GM12891 (cell line): ENCODE measurements at regions not wholly inside any gene's neighbourhood (a gene's known extent, or its start where the extent isn't known, plus 50 kb on each side); places are given as distances from the start of the nearest gene placed in this dataset.
A peak's percentile ranks its signal among the peaks of the same experiment; 100 is the strongest.

ENCODE experiments used
- DNase-seq: peaks from one replicate; pipeline ENCODE4 v3.0.0; 2011; ENCODE audit warnings: low spot score; ENCODE audit not compliant: insufficient read length
- FAIRE-seq: peaks from 2 replicates; lab custom pipeline; 2011; peaks lifted over from hg19 to GRCh38; lab: Jason Lieb, UNC
- PAX5 ChIP-seq: IDR thresholded peaks from 2 replicates; pipeline ENCODE4 v1.6.1; 2011; ENCODE audit warnings: low read length, moderate library complexity, mild to moderate bottlenecking; ENCODE audit not compliant: insufficient read depth, severe bottlenecking
- POLR2A ChIP-seq: IDR thresholded peaks from 2 replicates; pipeline ENCODE4 v1.6.1; 2011; ENCODE audit warnings: low read depth, low read length, control low read depth
- POLR2AphosphoS5 ChIP-seq: IDR thresholded peaks from 2 replicates; pipeline ENCODE4 v1.6.1; 2011; ENCODE audit warnings: low read depth, low read length, control low read depth
- POU2F2 ChIP-seq: IDR thresholded peaks from 2 replicates; pipeline ENCODE4 v1.6.1; 2011; ENCODE audit warnings: low read depth, mild to moderate bottlenecking, control low read depth, low read length, moderate library complexity
- SPI1 ChIP-seq: IDR thresholded peaks from 2 replicates; pipeline ENCODE4 v1.6.1; 2011; ENCODE audit warnings: low read depth, low read length, control low read depth
- TAF1 ChIP-seq: IDR thresholded peaks from 2 replicates; pipeline ENCODE4 v1.6.1; 2011; ENCODE audit warnings: low read depth, low read length, control low read depth

- FAIRE-seq = no peak
- no peak for TF ChIP-seq PAX5
- TF ChIP-seq POLR2AphosphoS5 = no peak
- TF ChIP-seq POLR2A = no peak
- TF ChIP-seq POU2F2 = no peak
- TF ChIP-seq TAF1 = no peak
- no peak for DNase-seq
These were observed 136.2 kb upstream of the RASGEF1B start for GRCh38 chr4:81607950-81608349.

DNA sequence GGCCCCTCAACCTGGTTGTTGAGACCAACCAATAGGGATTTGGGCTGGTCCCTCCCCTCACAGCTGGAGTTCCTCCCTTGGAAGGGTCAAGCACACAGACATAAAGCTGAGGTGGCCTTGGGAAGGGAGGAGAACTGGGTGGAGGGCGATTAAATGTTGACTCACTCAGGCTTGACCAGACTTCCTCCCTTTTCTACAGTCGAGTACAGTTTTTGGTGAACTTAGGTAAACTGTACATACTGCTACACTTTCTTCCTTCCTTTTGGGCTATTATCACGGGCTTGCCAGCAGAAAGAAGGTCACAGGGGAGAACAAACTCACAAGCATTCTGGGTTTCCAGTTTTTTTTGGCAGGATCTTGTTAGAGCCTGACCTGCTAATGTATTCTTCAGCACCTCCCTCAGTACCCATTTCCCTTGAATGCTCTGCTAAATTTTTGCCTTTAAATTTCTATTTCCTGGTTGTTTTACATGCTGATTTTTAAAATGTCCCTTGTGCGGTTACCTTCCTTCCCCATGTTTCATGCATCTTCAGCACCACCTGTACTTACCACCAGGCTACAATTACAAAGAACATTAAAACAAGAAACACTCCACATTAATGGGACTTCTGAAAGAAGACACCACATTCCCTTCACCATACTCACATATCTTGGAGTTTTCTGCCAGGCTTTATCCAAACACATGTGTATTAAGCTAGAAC, 135.2 kb upstream of the RASGEF1B start:
- no peak for TF ChIP-seq PAX5
- no peak for TF ChIP-seq SPI1
- TF ChIP-seq POLR2A = no peak
- no peak for TF ChIP-seq POU2F2
- TF ChIP-seq POLR2AphosphoS5 = no peak
- TF ChIP-seq TAF1 = no peak
- FAIRE-seq (no peak), DNase-seq (no peak)

GRCh38 chr4:81606166-81606565, 134.5 kb upstream of the RASGEF1B start:
- no peak for DNase-seq
- TF ChIP-seq SPI1 (no peak), PAX5 (no peak), TAF1 (no peak), POU2F2 (no peak), POLR2AphosphoS5 (no peak), POLR2A (no peak)
- FAIRE-seq = peak; percentile 20

DNA sequence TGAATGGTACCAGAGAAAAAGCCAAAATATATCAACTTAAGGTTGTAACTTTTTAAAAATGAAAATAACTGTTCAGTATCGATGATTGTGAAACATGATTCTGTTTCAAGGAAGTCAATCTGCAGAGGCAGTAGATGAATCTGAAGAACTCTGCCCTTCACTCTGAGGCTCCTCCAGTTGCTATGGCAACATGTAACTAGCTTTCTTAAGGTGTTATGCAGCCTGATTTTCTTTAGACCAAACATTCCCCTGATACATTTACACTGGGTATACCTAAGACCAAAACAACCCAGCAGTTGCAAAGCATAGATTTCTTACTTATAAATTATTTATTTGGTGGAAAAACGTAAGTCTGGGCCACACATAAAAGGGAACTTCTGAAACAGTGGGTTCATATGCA, 133.6 kb upstream of the RASGEF1B start:
- FAIRE-seq = no peak
- TF ChIP-seq SPI1 = no peak
- no peak for TF ChIP-seq POU2F2
- TF ChIP-seq POLR2A = no peak
- no peak for TF ChIP-seq POLR2AphosphoS5
- no peak for TF ChIP-seq PAX5
- TF ChIP-seq TAF1 = no peak
- DNase-seq = no peak

- FAIRE-seq (no peak), DNase-seq (no peak)
- TF ChIP-seq POU2F2 (no peak), TAF1 (no peak), PAX5 (no peak), POLR2AphosphoS5 (no peak), POLR2A (no peak), SPI1 (no peak)
These were observed 133.0 kb upstream of the RASGEF1B start for GRCh38 chr4:81604683-81605218.

DNA sequence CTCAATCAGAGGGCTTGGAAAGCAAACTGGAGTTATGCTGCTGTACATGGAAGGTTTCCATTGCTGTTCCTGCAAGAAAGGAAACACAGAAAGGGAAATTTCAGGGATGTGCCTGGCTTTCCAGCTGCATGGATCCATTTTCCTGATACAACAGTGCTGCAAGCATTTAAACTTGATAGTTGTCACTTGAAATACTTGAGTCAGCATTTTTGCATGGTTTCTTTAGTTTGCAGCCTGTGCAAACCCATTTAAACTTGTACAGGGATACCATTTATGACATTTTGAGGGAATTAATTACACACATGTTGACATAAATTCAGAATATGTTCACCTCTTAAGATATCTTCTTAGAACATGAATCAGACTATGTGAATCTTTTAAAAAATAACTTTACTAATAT, 131.1 kb upstream of the RASGEF1B start:
- TF ChIP-seq POLR2A (no peak), POLR2AphosphoS5 (no peak), PAX5 (no peak), TAF1 (no peak), POU2F2 (no peak), SPI1 (no peak)
- FAIRE-seq (no peak), DNase-seq (no peak)

- no peak for DNase-seq
- FAIRE-seq = no peak
- no peak for TF ChIP-seq POLR2A
- TF ChIP-seq TAF1 = no peak
- TF ChIP-seq SPI1 = no peak
- TF ChIP-seq PAX5 = no peak
- no peak for TF ChIP-seq POLR2AphosphoS5
- no peak for TF ChIP-seq POU2F2
These were observed 129.6 kb upstream of the RASGEF1B start for GRCh38 chr4:81601358-81601694.

DNA sequence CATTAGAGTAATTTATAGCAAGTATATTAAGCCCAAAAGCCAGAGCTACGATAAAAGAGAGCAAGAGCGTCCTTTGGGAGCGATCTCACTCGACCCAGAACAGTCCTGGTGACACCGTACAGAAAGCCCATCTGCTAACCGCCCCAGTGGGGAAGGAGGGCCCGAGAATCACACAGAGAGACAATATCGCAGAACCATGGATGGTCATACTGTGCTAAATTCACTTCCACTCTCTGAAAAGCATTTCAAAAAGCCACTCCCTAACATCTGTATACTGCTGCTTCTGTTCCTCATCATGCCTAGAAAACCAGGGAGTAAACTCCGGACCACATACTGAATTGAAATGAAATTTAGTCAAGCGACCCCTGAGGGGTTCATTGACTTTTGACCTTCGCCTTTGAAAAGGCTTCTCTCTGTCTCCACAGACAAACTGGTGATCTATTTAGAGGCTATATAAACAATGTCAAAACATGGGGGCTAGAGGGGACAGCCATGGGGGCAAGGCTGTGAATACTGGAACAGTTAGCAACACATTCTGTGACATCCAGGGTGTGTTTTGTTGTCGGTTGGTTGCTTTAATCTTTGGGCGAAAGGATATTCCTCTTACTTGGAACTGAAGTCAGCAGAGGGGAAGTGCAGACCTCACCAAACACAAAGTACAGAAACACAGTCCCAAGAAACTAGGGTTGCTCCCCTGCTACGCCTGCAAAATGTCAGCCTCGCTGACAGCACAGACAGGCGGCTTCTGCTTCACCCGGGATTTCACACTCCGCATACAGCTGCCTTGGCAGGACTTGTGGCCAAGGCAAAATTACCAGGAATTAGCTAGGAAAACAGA, 129.0 kb upstream of the RASGEF1B start:
- no peak for TF ChIP-seq POU2F2
- TF ChIP-seq SPI1 = no peak
- no peak for TF ChIP-seq POLR2AphosphoS5
- TF ChIP-seq TAF1 = no peak
- TF ChIP-seq PAX5 = no peak
- no peak for TF ChIP-seq POLR2A
- FAIRE-seq = no peak

GRCh38 chr4:81599742-81600380, 128.2 kb upstream of the RASGEF1B start:
- TF ChIP-seq POLR2AphosphoS5 (no peak), SPI1 (no peak), POLR2A (no peak), PAX5 (no peak), POU2F2 (no peak), TAF1 (no peak)
- FAIRE-seq = no peak
- no peak for DNase-seq

More for the DNA sequence above, 129.0 kb upstream of the RASGEF1B start:
- DNase-seq = no peak
